HCT116 (cell line): ENCODE measurements at regions not wholly inside any gene's neighbourhood (a gene's known extent, or its start where the extent isn't known, plus 50 kb on each side); places are given as distances from the start of the nearest gene placed in this dataset.

Experiments
- ATAC-seq: fragments of 200-7000 bp; cut with Tn5 transposase; 2 replicates; pipeline ENCODE4 v1.9.1; 2020; ENCODE audit warnings: mild to moderate bottlenecking, moderate library complexity
- BruUV-seq: library from RNA; stranded (reverse); fragments of 400-500 nt; replicated peaks from 2 replicates; lab custom pipeline; 2021; lab: Mats Ljungman, UMichigan
- CTCF ChIA-PET: fragments of 300-600 bp; sonication (Branson Sonifier 250); formaldehyde crosslinking; loops from one replicate; lab custom pipeline; 2021; ENCODE audit warnings: antibody characterized with exemption; lab: Charles Lee
- POLR2A ChIA-PET: fragments of 300-600, 350-600 bp; sonication (Branson Sonifier 250); formaldehyde crosslinking; loops from one replicate; lab custom pipeline; 2021; ENCODE audit warnings: antibody characterized with exemption; lab: Charles Lee
- RAD21 ChIA-PET, 2 experiments: fragments of 300-600 bp; sonication (Branson Sonifier 250); formaldehyde crosslinking; loops; one replicate each; lab custom pipeline; 2023; ENCODE audit warnings: low total read pairs in 2 of 2; ENCODE audit not compliant: uncharacterized antibody in 2 of 2, unreplicated experiment in 2 of 2, low non-redundant PET in 1 of 2; lab: Charles Lee
- DNase-seq: peaks from one replicate; pipeline ENCODE4 v3.0.0-alpha.2; 2010; ENCODE audit warnings: low read depth, low spot score
- H2AFZ ChIP-seq: fragments of 200-600 bp; shearing (Covaris generic), sonication (generic); 2 replicates; pipeline ENCODE4 v1.6.1; 2017; ENCODE audit warnings: low read depth, mixed run types, mixed read lengths, antibody characterized with exemption, low read length; ENCODE audit not compliant: poor library complexity, severe bottlenecking
- H3K27ac ChIP-seq: 2 replicates; pipeline ENCODE4 v1.5.1; 2012; ENCODE audit warnings: low read depth, low read length
- H3K27me3 ChIP-seq: fragments of 200-600 bp; sonication (generic); 2 replicates; pipeline ENCODE4 v1.6.1; 2016; ENCODE audit warnings: mixed run types, low read length, mixed read lengths; ENCODE audit not compliant: insufficient read depth
- H3K36me3 ChIP-seq, 2 experiments: fragments of 200-500 bp in 1 of 2; fragments of 200-600 bp in 1 of 2; sonication (Bioruptor generic) in 1 of 2; sonication (generic) in 1 of 2; 2 replicates each; pipeline versions ENCODE4 v1.5.1 to v1.6.1; 2014 to 2016; ENCODE audit warnings: low read length in 2 of 2, inconsistent platforms in 1 of 2, mixed read lengths in 1 of 2, mixed run types in 1 of 2; ENCODE audit not compliant: insufficient read depth in 2 of 2, control insufficient read depth in 1 of 2
- H3K4me1 ChIP-seq, 2 experiments: fragments of 200-600 bp in 1 of 2; sonication (generic) in 1 of 2; 2 replicates each; pipeline versions ENCODE4 v1.5.1 to v1.6.1; 2012 to 2017; ENCODE audit warnings: low read length in 2 of 2, inconsistent platforms in 1 of 2, mild to moderate bottlenecking in 1 of 2, mixed read lengths in 1 of 2, mixed run types in 1 of 2, moderate library complexity in 1 of 2; ENCODE audit not compliant: insufficient read depth in 2 of 2, control insufficient read depth in 1 of 2
- H3K4me2 ChIP-seq: fragments of 200-600 bp; sonication (generic); 2 replicates; pipeline ENCODE4 v1.6.1; 2017; ENCODE audit warnings: mixed run types, low read length, mixed read lengths
- H3K4me3 ChIP-seq, 2 experiments: fragments of 200-600 bp in 1 of 2; sonication (generic) in 1 of 2; replicated peaks in 1 of 2; 2 replicates each; pipeline ENCODE4 v1.5.1; 2011 to 2016; ENCODE audit warnings: low read length in 2 of 2, control low read depth in 1 of 2, low read depth in 1 of 2, mild to moderate bottlenecking in 1 of 2, mixed read lengths in 1 of 2, mixed run types in 1 of 2
- H3K79me2 ChIP-seq: fragments of 200-600 bp; sonication (generic); 2 replicates; pipeline ENCODE4 v1.6.1; 2017; ENCODE audit warnings: mild to moderate bottlenecking, mixed run types, low read length, moderate library complexity, mixed read lengths; ENCODE audit not compliant: insufficient read depth
- H3K9ac ChIP-seq: fragments of 200-600 bp; sonication (generic); 2 replicates; pipeline ENCODE4 v1.6.1; 2016; ENCODE audit warnings: low read length, mixed read lengths
- H3K9me2 ChIP-seq: fragments of 200-600 bp; sonication (generic), shearing (Covaris generic); 2 replicates; pipeline ENCODE4 v1.6.1; 2017; ENCODE audit warnings: mixed run types, mild to moderate bottlenecking, moderate library complexity; ENCODE audit not compliant: insufficient read depth
- H3K9me3 ChIP-seq, 2 experiments: fragments of 200-500 bp in 1 of 2; fragments of 200-600 bp in 1 of 2; sonication (Bioruptor generic) in 1 of 2; sonication (generic) in 1 of 2; 2 replicates each; pipeline ENCODE4 v1.6.1; 2014 to 2017; ENCODE audit warnings: low read length in 2 of 2, mixed read lengths in 2 of 2, inconsistent platforms in 1 of 2, low read depth in 1 of 2, mild to moderate bottlenecking in 1 of 2, mixed run types in 1 of 2, moderate library complexity in 1 of 2; ENCODE audit not compliant: control insufficient read depth in 1 of 2, insufficient read depth in 1 of 2
- H4K20me1 ChIP-seq: fragments of 200-600 bp; sonication (generic), shearing (Covaris generic); 2 replicates; pipeline ENCODE4 v1.6.1; 2017; ENCODE audit warnings: mixed run types, mild to moderate bottlenecking, moderate library complexity; ENCODE audit not compliant: insufficient read depth
- CBX3 ChIP-seq: IDR thresholded peaks from 2 replicates; pipeline ENCODE4 v1.6.1; 2012; ENCODE audit warnings: low read depth
- EGR1 ChIP-seq: IDR thresholded peaks from 2 replicates; pipeline ENCODE4 v1.6.1; 2012; ENCODE audit warnings: low read depth
- EZH2 ChIP-seq: fragments of 200-600 bp; sonication (generic); IDR thresholded peaks from 2 replicates; pipeline ENCODE4 v1.6.1; 2017; ENCODE audit warnings: antibody characterized with exemption, mixed run types
- RAD21 ChIP-seq: IDR thresholded peaks from 2 replicates; pipeline ENCODE4 v1.6.1; 2012; ENCODE audit warnings: low read depth, mild to moderate bottlenecking
- YY1 ChIP-seq: IDR thresholded peaks from 2 replicates; pipeline ENCODE4 v1.6.1; 2011; ENCODE audit warnings: low read length, low read depth, moderate library complexity, mild to moderate bottlenecking; ENCODE audit not compliant: insufficient replicate concordance; ENCODE audit errors: extremely low read depth
- ZBTB33 ChIP-seq: IDR thresholded peaks from 2 replicates; pipeline ENCODE4 v1.6.1; 2011; ENCODE audit warnings: mild to moderate bottlenecking, low read length, moderate library complexity; ENCODE audit not compliant: insufficient replicate concordance; ENCODE audit errors: extremely low read depth
- ZFX ChIP-seq: fragments of 450-650 bp; IDR thresholded peaks from 2 replicates; pipeline ENCODE4 v1.6.1; 2017
- intact Hi-C: fragments of 100-400 bp; cut with micrococcal nuclease; formaldehyde crosslinking; loops from 2 replicates; pipeline ENCODE4 v1.10.0; 2022
- TF ChIP-seq, protein P1 (sequence below), 3 experiments: fragments of 200-600 bp in 1 of 3; sonication (generic) in 1 of 3; IDR thresholded peaks in 2 of 3; conservative IDR thresholded peaks in 1 of 3; 2 replicates each; pipeline ENCODE4 v1.5.1; 2012 to 2017; ENCODE audit warnings: low read depth in 2 of 3, low read length in 2 of 3, antibody characterized with exemption in 1 of 3, borderline replicate concordance in 1 of 3, control low read depth in 1 of 3, mild to moderate bottlenecking in 1 of 3, mixed read lengths in 1 of 3, mixed run types in 1 of 3, moderate library complexity in 1 of 3; ENCODE audit not compliant: insufficient read depth in 1 of 3

GRCh38 chr1:3995141-3995780 is 95.2 kb upstream of the C1orf174 start:
- Histone ChIP-seq H3K9ac (no peak overlapping the region), H3K36me3 (no peaks in the 10 kb centered on the region), H3K4me3 (no peak overlapping the region), H4K20me1 (no peaks in the 10 kb centered on the region), H3K27me3 (no peaks in the 10 kb centered on the region), H3K27ac (no peak overlapping the region), H3K4me1 (no peaks in the 10 kb centered on the region), H2AFZ (no peak overlapping the region), H3K4me2 (no peak overlapping the region), H3K79me2 (no peaks in the 10 kb centered on the region), H3K9me3 (no peaks in the 10 kb centered on the region), H3K9me2 (no peaks in the 10 kb centered on the region)
- DNase-seq: no peak
- ChIA-PET RAD21 (no interaction called here), CTCF (no interaction called here), POLR2A (no interaction called here)
- no peak; the same call in 1 of the 2 replicates for ATAC-seq
- intact Hi-C loops: no loop called here
- BruUV-seq: no TSS peak
- TF ChIP-seq RAD21 (no peak), EZH2 (no peak), YY1 (no peak), ZFX (no peak), ZBTB33 (no peak), EGR1 (no peak), CBX3 (no peak)
- TF ChIP-seq, protein P1, sequence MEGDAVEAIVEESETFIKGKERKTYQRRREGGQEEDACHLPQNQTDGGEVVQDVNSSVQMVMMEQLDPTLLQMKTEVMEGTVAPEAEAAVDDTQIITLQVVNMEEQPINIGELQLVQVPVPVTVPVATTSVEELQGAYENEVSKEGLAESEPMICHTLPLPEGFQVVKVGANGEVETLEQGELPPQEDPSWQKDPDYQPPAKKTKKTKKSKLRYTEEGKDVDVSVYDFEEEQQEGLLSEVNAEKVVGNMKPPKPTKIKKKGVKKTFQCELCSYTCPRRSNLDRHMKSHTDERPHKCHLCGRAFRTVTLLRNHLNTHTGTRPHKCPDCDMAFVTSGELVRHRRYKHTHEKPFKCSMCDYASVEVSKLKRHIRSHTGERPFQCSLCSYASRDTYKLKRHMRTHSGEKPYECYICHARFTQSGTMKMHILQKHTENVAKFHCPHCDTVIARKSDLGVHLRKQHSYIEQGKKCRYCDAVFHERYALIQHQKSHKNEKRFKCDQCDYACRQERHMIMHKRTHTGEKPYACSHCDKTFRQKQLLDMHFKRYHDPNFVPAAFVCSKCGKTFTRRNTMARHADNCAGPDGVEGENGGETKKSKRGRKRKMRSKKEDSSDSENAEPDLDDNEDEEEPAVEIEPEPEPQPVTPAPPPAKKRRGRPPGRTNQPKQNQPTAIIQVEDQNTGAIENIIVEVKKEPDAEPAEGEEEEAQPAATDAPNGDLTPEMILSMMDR (IDR thresholded peaks at IDR 0.05 in 2 of 3, conservative IDR thresholded peaks at IDR 0.05 in 1 of 3; ENCODE audit: borderline replicate concordance in 1 of 3, insufficient read depth in 1 of 3, low read depth in 2 of 3, low read length in 2 of 3): no peak
